ENCODE measurements at regions not wholly inside any gene's neighbourhood (a gene's known extent, or its start where the extent isn't known, plus 50 kb on each side); places are given as distances from the start of the nearest gene placed in this dataset.

DNA sequence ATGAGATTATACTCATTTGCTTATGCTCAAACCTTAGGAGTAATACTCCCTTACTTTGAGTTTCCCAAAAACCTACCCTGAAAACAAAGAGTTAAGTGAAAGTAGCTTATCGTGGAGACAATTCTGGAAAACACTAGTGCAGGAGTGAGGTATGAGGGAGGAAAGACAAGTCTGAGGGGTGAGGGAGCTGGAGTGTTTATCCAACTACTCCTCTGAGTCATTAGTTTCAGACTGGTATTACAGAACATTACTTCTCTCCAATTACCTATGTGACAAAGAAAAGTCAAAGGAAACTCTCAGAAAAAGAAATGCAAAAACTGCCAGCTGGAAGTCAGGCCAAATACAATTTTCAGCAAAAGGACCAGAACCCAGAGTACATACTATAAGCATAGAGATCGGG is 171.1 kb upstream of the SPTLC3 start:
- TF ChIP-seq, protein P1, sequence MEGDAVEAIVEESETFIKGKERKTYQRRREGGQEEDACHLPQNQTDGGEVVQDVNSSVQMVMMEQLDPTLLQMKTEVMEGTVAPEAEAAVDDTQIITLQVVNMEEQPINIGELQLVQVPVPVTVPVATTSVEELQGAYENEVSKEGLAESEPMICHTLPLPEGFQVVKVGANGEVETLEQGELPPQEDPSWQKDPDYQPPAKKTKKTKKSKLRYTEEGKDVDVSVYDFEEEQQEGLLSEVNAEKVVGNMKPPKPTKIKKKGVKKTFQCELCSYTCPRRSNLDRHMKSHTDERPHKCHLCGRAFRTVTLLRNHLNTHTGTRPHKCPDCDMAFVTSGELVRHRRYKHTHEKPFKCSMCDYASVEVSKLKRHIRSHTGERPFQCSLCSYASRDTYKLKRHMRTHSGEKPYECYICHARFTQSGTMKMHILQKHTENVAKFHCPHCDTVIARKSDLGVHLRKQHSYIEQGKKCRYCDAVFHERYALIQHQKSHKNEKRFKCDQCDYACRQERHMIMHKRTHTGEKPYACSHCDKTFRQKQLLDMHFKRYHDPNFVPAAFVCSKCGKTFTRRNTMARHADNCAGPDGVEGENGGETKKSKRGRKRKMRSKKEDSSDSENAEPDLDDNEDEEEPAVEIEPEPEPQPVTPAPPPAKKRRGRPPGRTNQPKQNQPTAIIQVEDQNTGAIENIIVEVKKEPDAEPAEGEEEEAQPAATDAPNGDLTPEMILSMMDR (IDR thresholded peaks at IDR 0.05) = no peak
- TF ChIP-seq POLR2A (IDR thresholded peaks at IDR 0.05) = no peak

Measured in body of pancreas (tissue), 4 donors.